IPS DF 4.7 (cell line): ENCODE measurements at regions not wholly inside any gene's neighbourhood (a gene's known extent, or its start where the extent isn't known, plus 50 kb on each side); places are given as distances from the start of the nearest gene placed in this dataset.

ENCODE experiments used
- DNase-seq: peaks from one replicate; pipeline ENCODE4 v3.0.0-alpha.2; 2013; ENCODE audit warnings: low spot score; ENCODE audit errors: extremely low read depth

DNA sequence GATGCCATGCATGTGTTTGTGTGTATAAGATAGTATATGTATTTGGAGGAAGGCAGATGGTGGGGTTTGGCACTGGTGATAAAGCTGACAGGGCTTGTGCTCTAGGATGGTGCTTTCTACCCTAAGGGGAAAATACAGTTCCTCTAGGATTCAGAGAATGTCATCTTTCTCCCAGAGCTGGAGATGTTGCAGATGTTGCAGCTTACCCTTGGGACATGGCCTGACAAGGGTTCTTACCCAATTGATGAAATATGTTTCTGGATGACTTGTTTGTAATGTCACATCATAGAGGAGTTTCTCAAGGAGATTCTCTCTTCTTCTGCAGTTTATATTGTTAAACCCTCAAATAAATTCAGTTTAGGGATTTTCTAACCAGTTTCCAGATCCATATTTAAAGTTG, 52.5 kb upstream of the PITX2 start:
- no peak for DNase-seq

DNA sequence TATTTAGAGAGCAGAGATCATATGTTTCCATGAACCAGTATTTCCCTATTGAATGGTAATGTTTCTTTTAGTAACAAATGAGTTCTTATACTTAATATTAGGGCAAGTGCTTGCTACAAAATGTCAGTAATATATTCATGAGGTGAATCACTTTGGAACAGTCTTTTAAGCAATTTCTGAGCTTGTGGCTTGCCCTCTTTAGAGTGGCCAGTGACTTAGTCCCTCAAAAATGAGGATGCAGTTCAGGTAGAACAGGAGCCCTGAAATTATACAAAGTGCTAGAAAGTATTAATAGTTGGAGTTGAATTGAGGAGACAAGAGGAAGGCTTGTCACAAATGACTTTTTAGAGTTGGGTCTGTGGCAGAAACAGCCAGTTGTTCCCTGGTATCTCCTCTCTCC, 53.4 kb upstream of the PITX2 start:
- DNase-seq, result no peak

DNA sequence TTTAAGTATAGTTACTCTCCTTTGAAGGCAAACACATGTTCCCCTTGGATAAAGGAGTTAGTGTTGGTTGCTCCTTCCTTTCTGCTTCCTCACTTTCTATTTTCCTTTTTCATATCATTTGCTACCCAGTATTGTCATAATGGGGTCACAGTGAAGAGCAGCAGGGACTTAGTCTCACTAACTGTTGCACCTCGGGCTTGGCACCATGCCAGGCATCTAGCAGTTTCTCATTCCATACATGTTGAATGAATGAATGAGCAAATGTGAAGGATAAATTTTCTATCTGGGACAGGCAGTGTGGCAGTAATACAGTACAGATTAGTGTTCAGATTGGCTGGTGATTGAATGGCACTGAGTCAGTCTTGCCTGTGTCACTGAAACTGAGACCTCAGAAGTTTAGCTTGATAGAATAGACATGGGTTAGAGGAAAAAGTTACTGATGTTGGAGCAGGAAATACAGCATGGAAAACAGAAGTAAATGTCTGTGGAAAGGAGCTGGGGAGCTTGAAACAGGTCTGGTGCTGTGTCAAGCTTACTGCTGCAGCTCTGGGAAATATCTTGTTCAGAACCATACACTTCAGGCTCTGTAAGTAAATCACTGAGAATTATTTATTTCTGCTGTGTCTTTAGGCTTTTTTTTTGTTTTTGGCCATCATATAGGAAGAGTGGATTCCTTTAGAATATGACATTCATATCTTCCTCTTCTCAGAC, 55.8 kb upstream of the PITX2 start:
- DNase-seq, result no peak

DNA sequence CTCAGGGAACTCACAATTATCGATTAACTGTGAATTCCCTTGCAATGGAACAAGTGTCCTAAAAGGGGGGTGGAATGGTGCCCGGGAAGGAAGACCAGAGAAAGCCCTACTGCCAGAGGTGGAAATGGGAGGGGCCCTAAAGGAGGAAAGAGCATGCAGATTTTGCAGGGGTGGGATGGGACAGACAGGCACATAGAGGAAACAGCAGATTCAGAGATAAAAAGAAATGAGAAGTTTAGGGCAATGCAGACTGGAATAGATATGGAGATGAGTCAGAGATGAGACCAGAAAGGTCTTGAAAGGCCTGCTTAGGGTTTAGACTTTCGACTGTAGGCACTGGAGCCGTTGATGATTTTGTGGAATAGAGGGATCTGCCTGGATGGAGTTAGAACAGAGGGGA, 57.4 kb upstream of the PITX2 start:
- no peak for DNase-seq

DNA sequence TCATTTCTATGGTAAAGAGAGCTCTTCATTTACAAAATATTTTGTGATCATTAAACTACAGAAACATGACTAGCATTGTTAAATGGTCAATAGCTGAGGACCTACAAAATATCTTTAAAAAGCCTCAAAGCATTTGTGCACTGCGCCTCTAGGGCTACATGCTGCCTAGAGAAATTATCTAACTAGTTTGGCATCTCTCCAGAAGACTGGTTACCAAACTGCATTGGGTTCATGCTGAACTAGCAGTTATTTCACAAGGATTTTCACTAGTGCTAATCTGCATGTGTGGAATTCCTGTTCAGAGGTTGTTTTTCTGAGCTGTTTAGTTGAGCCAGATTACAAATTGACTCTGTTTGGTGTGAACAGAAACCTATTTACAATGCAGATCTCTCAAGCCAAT, 58.5 kb upstream of the PITX2 start:
- DNase-seq, result no peak

DNA sequence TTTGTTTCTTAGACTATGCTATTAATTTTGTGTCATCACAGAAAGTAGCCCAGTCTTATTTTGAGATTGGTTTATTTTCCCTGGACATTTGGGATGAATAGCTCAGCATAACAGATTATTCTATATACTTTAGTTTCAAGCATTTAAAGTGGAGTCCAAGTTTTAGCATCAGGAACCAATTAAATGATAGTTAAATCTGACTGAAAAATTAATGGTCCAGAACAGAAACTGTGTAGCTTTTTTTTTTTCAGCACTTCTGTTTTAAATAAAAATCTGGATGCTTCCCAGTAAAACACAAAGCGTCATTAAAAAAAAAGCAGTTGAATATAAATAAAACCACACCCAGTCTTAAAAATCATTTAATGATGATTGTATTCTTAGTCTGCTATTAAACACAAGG, 59.4 kb upstream of the PITX2 start:
- DNase-seq, result no peak

DNA sequence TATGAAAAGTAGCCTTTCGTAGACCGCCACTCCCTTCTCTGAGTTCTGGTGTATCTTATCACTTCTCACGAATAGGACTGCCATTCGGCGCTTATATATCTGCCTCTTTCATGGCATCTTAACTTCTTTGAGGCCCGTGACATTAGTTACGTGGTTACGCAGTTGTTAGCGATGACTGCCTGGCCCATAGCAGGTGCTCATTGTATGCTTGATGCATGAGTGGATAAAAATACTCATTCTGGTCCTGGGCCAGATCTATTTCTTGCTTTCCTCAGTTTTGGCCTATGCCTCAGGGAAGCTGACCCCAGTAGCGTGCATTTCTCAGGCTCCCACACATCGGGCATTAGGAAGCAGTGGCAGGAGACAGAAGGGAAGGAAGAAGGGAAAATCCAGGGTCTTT, 60.7 kb upstream of the PITX2 start:
- no peak for DNase-seq

DNA sequence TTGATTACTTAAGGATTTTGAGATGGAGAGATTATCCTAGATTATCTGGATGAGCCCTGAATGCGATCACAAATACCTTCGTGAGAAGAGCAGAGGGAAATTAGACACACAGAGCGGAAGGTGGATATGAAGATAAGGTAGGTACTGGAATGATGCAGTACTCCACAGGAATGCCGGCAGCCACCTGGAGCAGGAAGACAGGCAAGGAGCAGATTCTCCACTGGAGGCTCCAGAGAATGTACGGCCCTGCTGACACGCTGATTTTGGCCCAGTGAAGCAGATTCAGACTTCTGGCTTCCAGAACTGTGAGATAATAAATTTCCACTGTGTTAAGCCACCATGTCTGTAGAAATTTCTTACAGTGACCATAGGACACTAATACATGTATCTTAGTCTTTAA, 79.4 kb upstream of the PITX2 start:
- no peak for DNase-seq

DNA sequence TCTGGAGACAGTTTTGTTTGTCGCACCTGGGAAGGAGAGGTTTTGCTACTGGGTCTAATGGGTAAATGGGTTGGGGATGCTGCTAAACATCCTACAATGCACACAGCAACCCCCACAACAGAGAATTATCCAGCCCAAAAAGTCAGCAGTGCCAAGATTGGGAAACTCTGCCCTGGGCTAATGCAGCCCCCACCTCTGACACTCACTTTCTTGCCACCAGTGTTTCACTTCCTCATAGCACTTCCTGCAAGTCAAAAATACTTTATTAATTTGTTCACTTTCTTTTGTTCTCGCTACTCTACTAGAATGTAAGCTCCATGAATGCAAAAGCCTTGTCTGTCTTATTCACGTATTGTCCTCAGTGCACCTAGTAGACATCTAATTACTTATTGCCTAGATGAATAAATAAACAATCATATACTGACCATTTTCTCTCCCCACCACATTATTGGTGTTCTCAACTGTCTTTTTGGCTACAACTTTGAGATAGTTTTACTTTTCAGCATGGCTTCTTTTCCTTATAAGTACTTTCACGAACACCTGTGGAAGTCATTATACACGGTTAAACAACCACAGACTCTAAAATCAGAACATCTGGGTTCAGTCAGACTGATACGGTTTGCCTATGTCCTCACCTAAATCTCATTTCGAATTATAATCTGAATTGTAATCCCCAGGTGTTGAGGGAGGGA, 82.0 kb upstream of the PITX2 start:
- DNase-seq, result no peak

DNA sequence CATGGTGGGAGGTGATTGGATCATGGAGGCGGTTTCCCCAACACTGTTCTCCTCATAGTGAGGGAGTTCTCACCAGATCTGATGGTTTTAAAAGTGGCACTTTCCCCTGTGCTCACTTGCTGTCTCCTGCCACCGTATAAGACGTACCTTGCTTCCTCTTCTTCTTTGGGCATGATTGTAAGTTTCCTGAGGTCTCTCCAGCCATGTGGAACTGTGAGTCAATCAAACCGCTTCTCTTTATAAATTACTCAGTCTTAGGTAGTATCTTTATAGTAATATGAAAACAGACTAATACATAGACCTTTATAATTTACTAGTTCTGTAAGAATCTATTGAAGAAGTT, 82.5 kb upstream of the PITX2 start:
- no peak for DNase-seq

DNA sequence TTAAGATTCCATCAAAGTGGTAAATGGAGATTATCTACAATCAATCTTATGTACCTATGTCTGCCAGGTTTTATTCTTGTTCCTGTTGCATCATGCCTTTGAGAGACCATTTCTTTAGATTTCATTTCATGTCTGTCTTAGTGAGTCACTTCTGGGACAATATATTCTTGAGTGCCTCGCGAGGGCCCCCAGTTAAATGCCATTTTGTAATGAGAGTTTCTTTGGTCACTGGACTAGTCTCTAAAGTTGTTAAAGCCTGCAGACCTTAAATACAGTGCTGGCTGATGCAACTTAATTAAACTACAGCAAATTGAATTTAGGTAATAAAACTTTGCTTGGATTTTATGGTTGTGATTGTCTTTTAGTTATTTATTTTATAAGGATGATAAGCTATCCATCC, 87.2 kb upstream of the PITX2 start:
- no peak for DNase-seq

DNA sequence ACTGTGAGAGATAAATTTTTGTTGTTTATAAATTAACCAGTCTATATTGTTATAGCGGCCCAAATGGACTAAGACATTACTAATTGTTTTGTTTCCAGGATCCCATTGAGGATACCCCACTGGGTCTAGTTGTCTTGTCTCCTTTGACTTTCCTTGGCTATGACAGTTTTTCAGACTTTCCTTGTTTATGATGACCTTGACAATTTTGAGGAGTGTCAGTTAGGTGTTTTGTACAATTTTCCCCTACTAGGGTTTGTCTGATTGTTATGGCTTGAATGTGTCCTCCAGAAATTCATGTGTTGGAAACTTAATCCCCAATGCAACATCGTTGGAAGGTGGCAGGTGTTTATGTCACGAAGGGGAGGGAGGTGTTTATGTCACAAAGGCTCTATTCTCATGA, 89.6 kb upstream of the PITX2 start:
- no peak for DNase-seq

DNA sequence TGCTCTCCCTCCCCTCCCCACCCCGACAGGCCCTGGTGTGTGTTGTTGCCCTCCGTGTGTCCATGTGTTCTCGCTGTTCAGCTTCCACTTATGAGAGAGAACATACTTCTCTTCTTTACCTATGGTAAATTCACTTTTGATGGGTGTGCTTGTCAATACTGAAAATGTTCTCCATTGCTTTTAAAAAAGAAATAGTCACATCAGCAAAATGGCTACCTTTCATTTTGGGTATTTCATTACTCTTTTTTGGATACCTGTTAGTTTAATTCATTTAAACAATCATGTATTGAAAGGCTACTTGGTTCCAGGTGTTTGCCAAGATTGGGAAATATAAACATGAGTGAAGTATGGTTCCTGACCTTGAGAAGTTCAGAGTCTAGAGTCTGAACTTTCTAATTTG, 107.4 kb upstream of the PITX2 start:
- no peak for DNase-seq

DNA sequence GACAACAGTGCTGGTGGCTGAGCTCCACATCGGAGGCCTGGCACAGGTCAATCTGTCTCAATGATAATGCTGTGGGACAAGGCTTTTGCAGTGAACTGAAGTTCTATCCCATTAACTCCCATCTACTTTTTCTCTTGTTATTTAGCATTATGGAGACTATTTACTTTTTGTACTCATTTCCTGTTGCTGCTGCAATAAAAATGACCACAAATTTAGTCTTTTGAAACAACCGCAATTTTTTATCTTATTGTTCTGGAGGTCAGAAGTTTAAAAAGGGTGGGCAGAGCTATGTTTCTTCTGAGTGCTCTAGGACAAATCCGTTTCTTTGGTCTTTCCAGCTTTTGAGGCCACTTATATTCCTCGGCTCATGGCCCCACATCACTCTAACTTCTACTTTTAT, 111.0 kb upstream of the PITX2 start:
- no peak for DNase-seq

DNA sequence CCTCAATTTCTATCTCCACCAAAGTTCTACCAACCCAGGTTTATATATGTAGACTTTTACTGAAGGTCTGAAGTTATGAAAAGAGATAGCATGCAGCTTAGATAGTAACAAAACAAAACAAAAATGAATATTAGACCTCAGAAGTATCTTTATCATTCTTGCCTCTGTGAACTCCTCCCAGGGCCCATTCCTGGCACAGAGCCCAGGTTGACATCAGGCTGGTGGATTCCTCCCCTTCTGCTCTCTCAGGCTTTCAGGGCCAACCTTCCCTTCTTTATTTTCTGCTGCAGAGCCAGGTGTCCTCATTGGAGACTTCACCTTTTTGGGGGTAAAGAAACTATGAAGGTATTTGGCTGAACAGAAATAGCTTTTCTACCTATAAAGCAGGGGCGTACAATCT, 112.8 kb upstream of the PITX2 start:
- no peak for DNase-seq

DNA sequence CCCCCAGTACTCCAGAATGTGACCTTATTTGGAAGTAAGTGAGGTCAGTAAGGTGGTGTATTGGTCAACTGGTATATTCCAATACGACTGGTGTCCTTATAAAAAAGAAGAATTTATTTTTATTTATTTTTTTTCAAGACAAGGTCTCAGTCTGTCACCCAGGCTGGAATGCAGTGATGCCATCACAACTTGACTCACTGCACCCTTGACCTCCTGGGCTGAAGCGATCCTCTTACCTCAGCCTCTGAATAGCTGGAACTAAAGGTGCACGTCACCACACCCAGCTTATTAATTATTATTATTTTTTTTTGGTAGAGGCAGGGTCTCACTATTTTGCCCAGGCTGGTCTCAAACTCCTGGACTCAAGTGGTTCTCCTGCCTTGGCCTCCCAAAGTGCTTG, 115.1 kb upstream of the PITX2 start:
- DNase-seq, result no peak

DNA sequence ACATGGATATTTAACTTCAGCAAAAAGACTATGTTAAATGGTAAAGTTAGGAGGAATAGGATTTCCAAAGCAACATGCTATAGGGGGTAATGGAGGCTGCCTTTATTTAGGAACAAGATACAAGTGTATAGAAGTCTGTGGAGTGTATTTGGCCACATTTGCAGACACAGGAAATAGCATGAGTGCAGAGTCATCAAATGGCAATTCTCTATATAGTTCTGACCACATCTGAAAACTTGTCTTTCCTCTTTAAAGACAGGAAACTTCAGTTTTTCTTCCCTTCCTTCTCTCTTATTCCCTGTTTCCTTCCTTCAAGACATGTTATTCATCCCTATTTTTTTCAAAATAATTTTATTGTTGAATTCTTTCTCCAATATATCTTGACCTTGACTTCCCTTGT, 119.3 kb upstream of the PITX2 start:
- no peak for DNase-seq

DNA sequence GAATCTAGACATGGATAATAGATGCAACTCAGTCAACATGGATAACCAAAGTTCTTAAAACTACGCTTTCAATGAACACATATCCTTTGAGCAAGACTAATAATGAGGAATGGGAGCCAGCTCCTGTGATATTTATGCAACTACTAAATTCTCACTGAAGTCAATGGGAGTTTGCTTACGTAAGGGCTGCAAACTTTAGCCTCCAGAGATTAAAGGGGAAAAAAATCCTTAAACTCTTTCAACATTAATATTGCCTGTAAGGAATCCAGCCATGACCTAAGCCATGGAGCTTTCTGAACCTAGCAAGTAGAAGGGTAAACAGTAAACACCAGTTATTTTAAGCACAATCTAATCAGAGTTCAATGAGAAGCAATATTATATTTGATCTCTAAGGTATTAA, 125.2 kb upstream of the PITX2 start:
- no peak for DNase-seq

DNA sequence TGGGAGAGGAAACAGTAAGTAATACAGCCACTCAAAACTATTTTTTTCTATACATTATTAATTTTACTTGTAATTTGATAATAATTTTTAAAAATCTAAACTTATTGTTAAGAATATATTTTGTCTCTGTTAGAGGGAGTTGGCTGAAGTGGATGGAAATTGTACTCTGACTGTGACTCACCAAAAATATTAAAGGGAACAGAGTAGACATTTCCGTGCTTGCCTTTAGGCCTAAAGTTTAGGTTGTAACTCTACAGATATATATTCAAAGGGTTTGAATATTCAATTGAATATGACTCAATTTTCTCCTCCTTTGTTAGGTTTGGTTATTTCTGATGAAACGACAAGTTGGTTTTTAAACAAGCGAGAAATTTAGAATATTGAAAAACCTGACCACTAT, 128.3 kb upstream of the PITX2 start:
- no peak for DNase-seq

DNA sequence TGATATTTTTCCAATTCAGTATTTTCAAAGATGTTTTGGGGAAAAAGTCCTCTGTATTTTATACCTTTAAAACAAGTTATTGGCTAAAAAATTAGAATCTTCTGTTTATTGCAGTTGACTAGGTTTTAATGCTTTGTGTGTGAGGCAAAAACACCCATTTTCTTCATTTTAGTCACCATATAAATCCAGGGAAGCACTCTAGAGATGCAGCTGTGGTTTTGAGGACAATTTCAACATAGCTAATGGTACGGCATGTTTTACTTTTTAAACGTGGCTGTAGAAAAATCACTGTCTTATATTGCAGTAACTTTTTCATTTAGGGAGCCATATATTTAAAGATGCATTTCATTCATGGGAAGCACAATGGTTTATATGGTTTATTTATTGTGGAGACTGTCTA, 129.1 kb upstream of the PITX2 start:
- no peak for DNase-seq

DNA sequence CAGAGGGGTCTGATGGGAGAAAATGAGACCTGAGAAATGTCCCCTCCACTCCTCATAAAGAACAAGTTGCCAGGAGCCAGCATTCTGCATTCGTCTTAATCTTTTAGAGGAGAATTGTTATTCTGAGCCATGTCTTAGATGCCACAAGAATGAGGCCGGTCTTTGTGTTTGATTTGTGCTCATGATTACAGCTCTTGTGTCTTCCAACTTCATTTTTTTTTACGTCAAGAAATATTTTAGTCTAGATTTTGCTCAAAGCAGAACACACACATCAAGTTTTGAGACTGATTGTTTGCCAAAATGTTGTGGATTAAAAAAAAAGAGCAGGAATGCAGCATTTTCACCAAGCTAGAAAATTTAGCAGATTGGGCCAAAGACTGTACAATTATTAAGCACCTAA, 130.6 kb upstream of the PITX2 start:
- DNase-seq, result no peak

DNA sequence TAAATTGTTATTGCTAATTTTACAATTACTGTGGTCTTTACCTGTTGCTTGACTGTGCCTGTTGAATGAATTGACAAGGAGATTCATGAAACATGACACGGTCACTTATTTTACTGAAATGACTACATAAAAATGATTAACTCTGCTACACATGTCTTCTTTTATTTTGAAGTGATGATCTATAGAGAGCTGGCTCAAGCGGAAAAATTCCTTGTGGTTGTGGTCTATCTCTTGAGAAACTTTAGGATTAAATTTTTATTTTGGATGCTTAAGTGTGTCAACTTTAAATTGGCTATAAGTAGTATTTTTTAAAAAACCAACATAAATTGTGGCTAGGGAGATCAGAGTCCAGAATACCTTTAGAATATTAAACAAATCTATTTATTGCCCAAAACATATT, 131.8 kb upstream of the PITX2 start:
- no peak for DNase-seq

DNA sequence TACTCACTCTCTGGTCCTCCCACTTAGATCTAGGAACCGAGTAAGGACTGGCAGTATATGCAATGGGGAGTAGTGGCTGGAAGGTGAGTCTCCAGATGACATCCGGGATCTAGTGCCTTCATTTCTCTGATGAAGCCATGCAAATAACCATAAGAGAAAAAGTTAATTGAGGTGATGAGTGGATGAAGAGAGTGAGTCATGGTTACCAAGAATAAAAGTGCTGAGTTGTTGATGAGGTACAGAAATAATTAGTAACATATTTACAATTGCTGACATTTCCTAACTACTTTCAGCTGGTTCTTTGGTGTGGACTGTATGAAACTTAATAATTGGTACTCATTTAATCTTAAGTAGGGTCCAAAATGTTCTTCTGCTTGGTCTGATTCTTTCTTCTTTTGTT, 146.7 kb upstream of the PITX2 start:
- DNase-seq, result no peak

DNA sequence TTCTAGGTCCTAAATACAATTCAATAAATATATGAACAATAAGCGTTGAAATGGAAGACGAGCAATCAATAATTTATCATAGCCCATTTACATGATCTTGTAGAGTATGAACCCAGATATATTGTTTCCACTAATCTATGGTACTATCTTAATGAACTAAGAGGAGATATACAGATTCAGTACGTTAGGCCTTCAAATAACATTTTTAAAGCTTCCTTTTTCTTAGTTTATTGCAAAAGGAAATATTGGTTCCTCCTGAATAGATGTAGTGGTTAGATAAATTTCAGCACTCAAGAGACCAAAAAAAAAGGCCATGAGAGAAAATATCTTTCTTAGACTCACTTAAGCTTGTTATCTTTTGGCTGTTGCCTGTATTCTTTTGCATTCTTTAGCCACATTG, 147.5 kb upstream of the PITX2 start:
- no peak for DNase-seq
